ENCODE measurements at regions not wholly inside any gene's neighbourhood (a gene's known extent, or its start where the extent isn't known, plus 50 kb on each side); places are given as distances from the start of the nearest gene placed in this dataset.

DNA sequence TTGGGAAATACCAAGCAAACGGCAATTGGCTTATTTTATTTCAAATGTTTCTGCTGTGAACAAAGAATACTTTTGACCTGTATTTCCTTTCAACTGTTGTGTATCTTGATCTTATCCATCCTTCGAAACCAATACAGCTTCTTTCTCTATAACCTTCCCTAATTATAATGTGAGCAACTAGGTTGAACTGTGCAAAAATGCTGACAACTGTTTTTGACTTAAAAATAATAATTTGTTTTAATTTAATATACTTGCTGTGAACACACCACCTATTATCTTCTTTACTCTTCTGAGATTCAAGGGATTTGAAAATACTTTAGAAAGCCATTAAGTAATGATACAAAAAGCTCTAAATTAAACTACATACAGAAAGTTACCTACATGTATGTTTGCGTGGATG lies 682.5 kb upstream of the CCDC179 start:
- intact Hi-C loops (cut with DNase I), result no loop called here
- no peak for DNase-seq
- WGBS, 4 donors, result 75 to 82% (median 77%) methylated on average over 3 of the region's 3 CpGs
- Histone ChIP-seq H3K4me1 (replicated peaks in 1 of 2) (no peaks in the 10 kb centered on the region), H3K27me3 (no peaks in the 10 kb centered on the region), H3K36me3 (replicated peaks in 1 of 2) (no peaks in the 10 kb centered on the region), H3K27ac (no peak overlapping the region), H3K9me3 (replicated peaks in 1 of 3) (peaks cover 0 to 5% (median 0%) of the 10 kb centered on the region in 3 donors), H3K4me3 (no peak overlapping the region)
- TF ChIP-seq POLR2A (IDR thresholded peaks at IDR 0.05), result no peak
- TF ChIP-seq, protein P1, sequence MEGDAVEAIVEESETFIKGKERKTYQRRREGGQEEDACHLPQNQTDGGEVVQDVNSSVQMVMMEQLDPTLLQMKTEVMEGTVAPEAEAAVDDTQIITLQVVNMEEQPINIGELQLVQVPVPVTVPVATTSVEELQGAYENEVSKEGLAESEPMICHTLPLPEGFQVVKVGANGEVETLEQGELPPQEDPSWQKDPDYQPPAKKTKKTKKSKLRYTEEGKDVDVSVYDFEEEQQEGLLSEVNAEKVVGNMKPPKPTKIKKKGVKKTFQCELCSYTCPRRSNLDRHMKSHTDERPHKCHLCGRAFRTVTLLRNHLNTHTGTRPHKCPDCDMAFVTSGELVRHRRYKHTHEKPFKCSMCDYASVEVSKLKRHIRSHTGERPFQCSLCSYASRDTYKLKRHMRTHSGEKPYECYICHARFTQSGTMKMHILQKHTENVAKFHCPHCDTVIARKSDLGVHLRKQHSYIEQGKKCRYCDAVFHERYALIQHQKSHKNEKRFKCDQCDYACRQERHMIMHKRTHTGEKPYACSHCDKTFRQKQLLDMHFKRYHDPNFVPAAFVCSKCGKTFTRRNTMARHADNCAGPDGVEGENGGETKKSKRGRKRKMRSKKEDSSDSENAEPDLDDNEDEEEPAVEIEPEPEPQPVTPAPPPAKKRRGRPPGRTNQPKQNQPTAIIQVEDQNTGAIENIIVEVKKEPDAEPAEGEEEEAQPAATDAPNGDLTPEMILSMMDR (IDR thresholded peaks at IDR 0.05), result no peak

DNA sequence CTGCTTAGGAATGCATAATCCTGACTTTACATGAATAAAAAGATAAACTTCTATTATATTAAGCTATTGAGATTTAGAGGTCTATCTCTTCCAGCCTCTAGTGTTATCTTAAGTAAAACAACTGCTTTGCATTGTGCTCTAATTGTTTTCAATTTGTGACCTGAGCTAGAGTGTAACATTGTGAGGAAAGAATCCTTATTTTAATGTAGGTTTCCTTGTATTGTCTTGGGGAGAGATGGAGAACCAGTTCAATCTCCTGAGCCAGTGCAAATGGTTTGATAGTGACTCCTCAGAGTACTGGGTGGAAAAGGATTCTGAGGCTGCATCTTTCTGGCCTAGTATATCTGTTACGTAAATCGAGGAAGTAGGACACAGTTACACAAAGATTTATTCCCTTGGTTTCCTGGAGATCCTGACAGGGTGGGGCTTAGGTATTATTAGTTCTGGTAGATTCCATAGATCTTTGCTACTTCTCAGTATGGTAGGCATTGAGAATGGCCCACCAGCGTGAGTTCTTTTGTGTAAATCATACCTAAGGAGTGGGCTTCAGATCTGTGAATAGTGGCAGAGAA lies 683.5 kb upstream of the CCDC179 start:
- TF ChIP-seq POLR2A (IDR thresholded peaks at IDR 0.05), result no peak
- TF ChIP-seq, protein P1 (IDR thresholded peaks at IDR 0.05), result no peak
- Histone ChIP-seq H3K4me3 (no peak overlapping the region), H3K9me3 (replicated peaks in 1 of 3) (peaks cover 0 to 5% (median 0%) of the 10 kb centered on the region in 3 donors), H3K27ac (no peak overlapping the region), H3K36me3 (replicated peaks in 1 of 2) (no peaks in the 10 kb centered on the region), H3K27me3 (no peaks in the 10 kb centered on the region), H3K4me1 (replicated peaks in 1 of 2) (no peaks in the 10 kb centered on the region)
- intact Hi-C loops (cut with DNase I), result no loop called here
- no peak for DNase-seq
- WGBS, 4 donors, result 63 to 76% (median 72%) methylated on average over 3 of the region's 3 CpGs

DNA sequence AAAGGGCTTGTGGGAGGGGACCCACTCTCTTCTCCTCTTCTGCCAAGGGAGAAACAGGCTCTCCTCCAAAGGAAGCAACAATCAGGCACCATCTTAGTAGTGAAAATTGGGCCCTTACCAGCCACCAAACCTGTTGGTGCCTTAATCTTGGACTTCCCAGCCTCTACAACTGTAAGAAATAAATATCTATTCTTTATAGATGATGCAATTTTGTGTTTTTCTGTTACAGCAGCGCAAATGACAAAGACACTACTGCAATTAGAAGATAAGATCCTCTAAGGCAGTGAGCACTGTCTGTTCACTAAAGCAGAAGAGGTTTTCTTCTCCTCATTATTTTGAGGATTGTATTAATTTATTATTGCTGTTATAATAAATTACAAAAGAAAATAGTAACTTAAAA lies 691.4 kb upstream of the CCDC179 start:
- no peak for DNase-seq
- Histone ChIP-seq H3K4me3 (no peak overlapping the region), H3K27ac (no peak overlapping the region), H3K36me3 (replicated peaks in 1 of 2) (no peaks in the 10 kb centered on the region), H3K9me3 (replicated peaks in 1 of 3) (no peaks in the 10 kb centered on the region), H3K27me3 (no peaks in the 10 kb centered on the region), H3K4me1 (replicated peaks in 1 of 2) (no peaks in the 10 kb centered on the region)
- 94 to 96% (median 95%) methylated on average over 1 of the region's 1 CpG for WGBS, 4 donors
- no peak for TF ChIP-seq POLR2A (IDR thresholded peaks at IDR 0.05)
- TF ChIP-seq, protein P1 (IDR thresholded peaks at IDR 0.05), result no peak
- intact Hi-C loops (cut with DNase I), result no loop called here

DNA sequence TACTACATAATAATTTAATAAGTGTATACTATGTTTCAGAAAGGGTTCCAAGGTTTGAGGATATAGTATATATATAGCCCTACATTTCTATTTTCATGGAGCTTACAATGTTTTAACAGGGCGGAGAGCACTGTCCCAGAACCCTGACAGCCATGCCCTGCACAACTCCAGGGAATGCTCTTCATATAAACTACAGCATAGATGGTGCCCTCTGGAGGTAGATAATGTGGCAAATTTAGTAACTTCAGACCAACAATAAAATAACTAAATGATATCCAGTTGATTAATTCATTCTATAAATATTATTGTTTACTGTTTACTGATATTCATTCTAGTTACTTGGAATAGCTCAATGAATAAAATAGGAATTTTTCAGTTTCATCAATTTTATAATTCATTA lies 693.7 kb upstream of the CCDC179 start:
- no peak for DNase-seq
- H3K4me3 ChIP-seq, result no peak overlapping the region
- H3K9me3 ChIP-seq (replicated peaks in 1 of 3), result no peaks in the 10 kb centered on the region
- H3K27me3 ChIP-seq, result no peaks in the 10 kb centered on the region
- no peaks in the 10 kb centered on the region for H3K4me1 ChIP-seq (replicated peaks in 1 of 2)
- no peak overlapping the region for H3K27ac ChIP-seq
- intact Hi-C loops (cut with DNase I), result no loop called here
- TF ChIP-seq, protein P1 (IDR thresholded peaks at IDR 0.05), result no peak
- TF ChIP-seq POLR2A (IDR thresholded peaks at IDR 0.05), result no peak
- H3K36me3 ChIP-seq (replicated peaks in 1 of 2), result no peaks in the 10 kb centered on the region
- WGBS, 4 donors, result 83 to 95% (median 90%) methylated on average over 1 of the region's 1 CpG
